ENCODE measurements at regions not wholly inside any gene's neighbourhood (a gene's known extent, or its start where the extent isn't known, plus 50 kb on each side); places are given as distances from the start of the nearest gene placed in this dataset.

- no peak for TF ChIP-seq CTCF (IDR thresholded peaks at IDR 0.05; ENCODE audit: insufficient read depth, low read depth, low read length)
- Histone ChIP-seq H3K27me3 (ENCODE audit: control insufficient read depth, insufficient read depth, low read length) (no peaks in the 10 kb centered on the region), H3K4me3 (ENCODE audit: low read depth, low read length) (no peak overlapping the region), H3K36me3 (ENCODE audit: control insufficient read depth, insufficient read depth, low read length) (no peaks in the 10 kb centered on the region)
- DNase-seq (ENCODE audit: low read depth): no peak
- POLR2A ChIA-PET: interaction anchor here (0.7 kb wide), 1 partner anchor 14 kb away, joined by 4 read pairs; no protein-coding TSS in a partner anchor
- CTCF ChIA-PET: interaction anchor here (0.6 to 1.4 kb wide), 3 partner anchors 302 to 342 kb away, joined by 3 to 5 read pairs (median 3); no protein-coding TSS in a partner anchor
Measured at GRCh38 chr15:62440362-62441105, 275.4 kb upstream of the C2CD4B start.

GRCh38 chr15:62444104-62445022, 279.3 kb upstream of the C2CD4B start:
- POLR2A ChIA-PET: no interaction called here

GRCh38 chr15:62445244-62445643, 280.2 kb upstream of the C2CD4B start:
- no peaks in the 10 kb centered on the region for H3K27me3 ChIP-seq (ENCODE audit: control insufficient read depth, insufficient read depth, low read length)
- no peak for TF ChIP-seq CTCF (IDR thresholded peaks at IDR 0.05; ENCODE audit: insufficient read depth, low read depth, low read length)
- CTCF ChIA-PET: interaction anchor here (0.6 to 1.3 kb wide), 4 partner anchors 11 to 385 kb away, joined by 4 to 6 read pairs (median 4); partner anchors contain the start of gene VPS13C
- H3K36me3 ChIP-seq (ENCODE audit: control insufficient read depth, insufficient read depth, low read length): no peaks in the 10 kb centered on the region
- H3K4me3 ChIP-seq (ENCODE audit: low read depth, low read length): no peak overlapping the region
- POLR2A ChIA-PET: no interaction called here
- no peak for DNase-seq (ENCODE audit: low read depth)

More at GRCh38 chr15:62444104-62445022, 279.3 kb upstream of the C2CD4B start:
- DNase-seq (ENCODE audit: low read depth): peak; percentile 92
- CTCF ChIA-PET: interaction anchor here (0.7 to 1.4 kb wide), 2 partner anchors 19 to 25 kb away, joined by 4 read pairs; no protein-coding TSS in a partner anchor
- H3K36me3 ChIP-seq (ENCODE audit: control insufficient read depth, insufficient read depth, low read length): no peaks in the 10 kb centered on the region
- H3K27me3 ChIP-seq (ENCODE audit: control insufficient read depth, insufficient read depth, low read length): no peaks in the 10 kb centered on the region
- no peak for TF ChIP-seq CTCF (IDR thresholded peaks at IDR 0.05; ENCODE audit: insufficient read depth, low read depth, low read length)
- no peak overlapping the region for H3K4me3 ChIP-seq (ENCODE audit: low read depth, low read length)

- no peaks in the 10 kb centered on the region for H3K36me3 ChIP-seq (ENCODE audit: control insufficient read depth, insufficient read depth, low read length)
- H3K27me3 ChIP-seq (ENCODE audit: control insufficient read depth, insufficient read depth, low read length): no peaks in the 10 kb centered on the region
- no peak overlapping the region for H3K4me3 ChIP-seq (ENCODE audit: low read depth, low read length)
- POLR2A ChIA-PET: no interaction called here
- TF ChIP-seq CTCF (IDR thresholded peaks at IDR 0.05; ENCODE audit: insufficient read depth, low read depth, low read length): no peak
- CTCF ChIA-PET: interaction anchor here (0.6 to 1.6 kb wide), 2 partner anchors 51 to 55 kb away, joined by 3 read pairs; no protein-coding TSS in a partner anchor
- no peak for DNase-seq (ENCODE audit: low read depth)
Measured at GRCh38 chr15:62446984-62447383, 281.9 kb upstream of the C2CD4B start.

GRCh38 chr15:62447742-62448141, 282.7 kb upstream of the C2CD4B start:
- CTCF ChIA-PET: interaction anchor here (0.6 to 1.2 kb wide), 2 partner anchors 56 to 111 kb away, joined by 3 read pairs; no protein-coding TSS in a partner anchor
- no peak for TF ChIP-seq CTCF (IDR thresholded peaks at IDR 0.05; ENCODE audit: insufficient read depth, low read depth, low read length)
- POLR2A ChIA-PET: no interaction called here
- no peak for DNase-seq (ENCODE audit: low read depth)
- no peaks in the 10 kb centered on the region for H3K27me3 ChIP-seq (ENCODE audit: control insufficient read depth, insufficient read depth, low read length)
- H3K36me3 ChIP-seq (ENCODE audit: control insufficient read depth, insufficient read depth, low read length): no peaks in the 10 kb centered on the region
- H3K4me3 ChIP-seq (ENCODE audit: low read depth, low read length): no peak overlapping the region
